ENCODE measurements at regions not wholly inside any gene's neighbourhood (a gene's known extent, or its start where the extent isn't known, plus 50 kb on each side); places are given as distances from the start of the nearest gene placed in this dataset.

GRCh38 chr2:16871411-16871810 lies 205.8 kb upstream of the CYRIA start:
- no peak for TF ChIP-seq EZH2 (IDR thresholded peaks at IDR 0.05; ENCODE audit: insufficient read depth, low read length)
- TF ChIP-seq CTCF (IDR thresholded peaks at IDR 0.05; ENCODE audit: insufficient read depth, low read depth, low read length): no peak
- Mint-ChIP-seq H3K27ac (ENCODE audit: unreplicated experiment) (no peak overlapping the region), H3K4me1 (ENCODE audit: low read depth, unreplicated experiment) (no peaks in the 10 kb centered on the region), H3K9me3 (ENCODE audit: unreplicated experiment) (no peaks in the 10 kb centered on the region), H3K4me3 (ENCODE audit: unreplicated experiment) (no peak overlapping the region), H3K27me3 (ENCODE audit: low read depth, unreplicated experiment) (no peaks in the 10 kb centered on the region), H3K36me3 (ENCODE audit: low read depth, unreplicated experiment) (no peaks in the 10 kb centered on the region)
- no peak for DNase-seq (ENCODE audit: low read depth)
- H3K27me3 ChIP-seq (ENCODE audit: insufficient read depth, low read length): no peaks in the 10 kb centered on the region
- no peaks in the 10 kb centered on the region for H3K4me1 ChIP-seq (ENCODE audit: insufficient read depth, low read length)
- no peaks in the 10 kb centered on the region for H4K20me1 ChIP-seq (ENCODE audit: insufficient read depth, low read length)
- no peaks in the 10 kb centered on the region for H3K79me2 ChIP-seq (ENCODE audit: insufficient read depth, low read length)
- H3K4me2 ChIP-seq (ENCODE audit: low read length): no peak overlapping the region
- H3K4me3 ChIP-seq (ENCODE audit: insufficient read depth, low read depth, low read length): no peak overlapping the region
- H3K36me3 ChIP-seq (ENCODE audit: insufficient read depth, low read length): no peaks in the 10 kb centered on the region
- H3K27ac ChIP-seq (ENCODE audit: low read depth, low read length): no peak overlapping the region
- no peak overlapping the region for H3K9ac ChIP-seq (ENCODE audit: low read length)
- FAIRE-seq: no peak
- H2AFZ ChIP-seq (ENCODE audit: low read depth, low read length): no peak overlapping the region
- no peaks in the 10 kb centered on the region for H3K9me3 ChIP-seq (ENCODE audit: insufficient read depth, low read depth, low read length)

GRCh38 chr2:16870491-16871076 lies 204.9 kb upstream of the CYRIA start:
- Histone ChIP-seq H3K4me3 (ENCODE audit: insufficient read depth, low read depth, low read length) (no peak overlapping the region), H2AFZ (ENCODE audit: low read depth, low read length) (no peak overlapping the region), H3K27ac (ENCODE audit: low read depth, low read length) (no peak overlapping the region), H3K9ac (ENCODE audit: low read length) (no peak overlapping the region), H3K36me3 (ENCODE audit: insufficient read depth, low read length) (no peaks in the 10 kb centered on the region), H4K20me1 (ENCODE audit: insufficient read depth, low read length) (no peaks in the 10 kb centered on the region), H3K4me2 (ENCODE audit: low read length) (no peak overlapping the region), H3K79me2 (ENCODE audit: insufficient read depth, low read length) (no peaks in the 10 kb centered on the region), H3K4me1 (ENCODE audit: insufficient read depth, low read length) (no peaks in the 10 kb centered on the region), H3K27me3 (ENCODE audit: insufficient read depth, low read length) (no peaks in the 10 kb centered on the region), H3K9me3 (ENCODE audit: insufficient read depth, low read depth, low read length) (no peaks in the 10 kb centered on the region)
- no peaks in the 10 kb centered on the region for H3K27me3 Mint-ChIP-seq (ENCODE audit: low read depth, unreplicated experiment)
- no peaks in the 10 kb centered on the region for H3K9me3 Mint-ChIP-seq (ENCODE audit: unreplicated experiment)
- H3K36me3 Mint-ChIP-seq (ENCODE audit: low read depth, unreplicated experiment): no peaks in the 10 kb centered on the region
- FAIRE-seq: no peak
- DNase-seq (ENCODE audit: low read depth): no peak
- H3K4me3 Mint-ChIP-seq (ENCODE audit: unreplicated experiment): no peak overlapping the region
- no peak overlapping the region for H3K27ac Mint-ChIP-seq (ENCODE audit: unreplicated experiment)
- no peak for TF ChIP-seq EZH2 (IDR thresholded peaks at IDR 0.05; ENCODE audit: insufficient read depth, low read length)
- no peaks in the 10 kb centered on the region for H3K4me1 Mint-ChIP-seq (ENCODE audit: low read depth, unreplicated experiment)

GRCh38 chr2:16869711-16870110 lies 204.1 kb upstream of the CYRIA start:
- Histone ChIP-seq H4K20me1 (ENCODE audit: insufficient read depth, low read length) (no peaks in the 10 kb centered on the region), H3K4me2 (ENCODE audit: low read length) (no peak overlapping the region), H3K79me2 (ENCODE audit: insufficient read depth, low read length) (no peaks in the 10 kb centered on the region), H3K27me3 (ENCODE audit: insufficient read depth, low read length) (no peaks in the 10 kb centered on the region), H3K4me1 (ENCODE audit: insufficient read depth, low read length) (no peaks in the 10 kb centered on the region), H3K4me3 (ENCODE audit: insufficient read depth, low read depth, low read length) (no peak overlapping the region), H3K9ac (ENCODE audit: low read length) (no peak overlapping the region), H3K36me3 (ENCODE audit: insufficient read depth, low read length) (no peaks in the 10 kb centered on the region), H3K9me3 (ENCODE audit: insufficient read depth, low read depth, low read length) (no peaks in the 10 kb centered on the region), H2AFZ (ENCODE audit: low read depth, low read length) (no peak overlapping the region), H3K27ac (ENCODE audit: low read depth, low read length) (no peak overlapping the region)
- Mint-ChIP-seq H3K27me3 (ENCODE audit: low read depth, unreplicated experiment) (no peaks in the 10 kb centered on the region), H3K36me3 (ENCODE audit: low read depth, unreplicated experiment) (no peaks in the 10 kb centered on the region), H3K4me3 (ENCODE audit: unreplicated experiment) (no peak overlapping the region), H3K9me3 (ENCODE audit: unreplicated experiment) (no peaks in the 10 kb centered on the region), H3K27ac (ENCODE audit: unreplicated experiment) (no peak overlapping the region), H3K4me1 (ENCODE audit: low read depth, unreplicated experiment) (no peaks in the 10 kb centered on the region)
- no peak for DNase-seq (ENCODE audit: low read depth)
- no peak for TF ChIP-seq CTCF (IDR thresholded peaks at IDR 0.05; ENCODE audit: insufficient read depth, low read depth, low read length)
- TF ChIP-seq EZH2 (IDR thresholded peaks at IDR 0.05; ENCODE audit: insufficient read depth, low read length): no peak
- FAIRE-seq: no peak
